HG02678 (cell line): ENCODE measurements at regions not wholly inside any gene's neighbourhood (a gene's known extent, or its start where the extent isn't known, plus 50 kb on each side); places are given as distances from the start of the nearest gene placed in this dataset.

Experiments used
- ATAC-seq: cut with Tn5 transposase; IDR thresholded peaks from one replicate; pipeline ENCODE4 v1.9.1; 2021; ENCODE audit warnings: mild to moderate bottlenecking, moderate library complexity; ENCODE audit not compliant: unreplicated experiment

DNA sequence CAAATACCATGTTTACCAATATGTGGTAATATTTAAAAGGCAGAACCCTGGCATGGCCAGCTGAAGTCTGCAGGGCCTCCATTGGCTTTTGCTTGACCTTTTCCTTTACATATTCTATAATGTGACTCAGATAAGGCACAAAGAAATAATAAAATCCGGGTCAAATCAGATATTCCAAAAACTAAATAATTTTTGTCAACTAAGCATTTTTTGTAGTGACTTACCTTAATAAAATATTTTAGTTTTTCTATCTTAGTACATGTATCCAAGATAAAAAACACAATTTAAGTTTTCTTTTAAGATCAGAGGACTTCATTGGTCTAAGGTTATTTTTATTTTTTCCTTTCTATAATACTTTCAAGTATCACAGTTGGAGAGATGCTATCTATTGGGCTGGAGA lies 179.4 kb upstream of the ADAMTS5 start:
- no peak for ATAC-seq

- no peak for ATAC-seq
These were observed 178.4 kb upstream of the ADAMTS5 start for GRCh38 chr21:27145134-27145798.

- no peak for ATAC-seq
These were observed 176.6 kb upstream of the ADAMTS5 start for GRCh38 chr21:27143476-27143875.

- no peak for ATAC-seq
These were observed 172.6 kb upstream of the ADAMTS5 start for GRCh38 chr21:27139526-27139925.

GRCh38 chr21:27134516-27134915 lies 167.6 kb upstream of the ADAMTS5 start:
- ATAC-seq: no peak

GRCh38 chr21:27132266-27132665 lies 165.4 kb upstream of the ADAMTS5 start:
- no peak for ATAC-seq

- ATAC-seq: no peak
These were observed 163.3 kb upstream of the ADAMTS5 start for GRCh38 chr21:27130154-27130553.

DNA sequence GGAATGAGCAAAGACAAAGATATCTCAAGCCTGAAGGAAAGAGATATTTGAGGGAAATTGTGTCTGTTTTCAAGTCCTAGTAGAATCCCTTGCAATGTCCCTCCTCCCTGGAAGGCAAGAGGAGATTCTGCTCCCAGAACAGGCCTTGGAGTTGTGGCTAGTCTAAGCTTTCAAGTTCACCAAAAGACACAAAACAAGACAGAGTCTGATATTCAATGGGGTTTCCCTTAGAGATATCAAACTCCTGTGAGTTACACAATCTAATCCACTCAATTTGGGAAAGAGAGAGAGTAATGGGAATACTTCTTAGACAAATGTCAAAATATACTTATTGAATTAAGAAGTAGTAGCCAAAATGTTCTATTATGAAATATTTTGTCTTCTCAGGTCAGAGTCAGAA lies 162.8 kb upstream of the ADAMTS5 start:
- ATAC-seq: no peak

DNA sequence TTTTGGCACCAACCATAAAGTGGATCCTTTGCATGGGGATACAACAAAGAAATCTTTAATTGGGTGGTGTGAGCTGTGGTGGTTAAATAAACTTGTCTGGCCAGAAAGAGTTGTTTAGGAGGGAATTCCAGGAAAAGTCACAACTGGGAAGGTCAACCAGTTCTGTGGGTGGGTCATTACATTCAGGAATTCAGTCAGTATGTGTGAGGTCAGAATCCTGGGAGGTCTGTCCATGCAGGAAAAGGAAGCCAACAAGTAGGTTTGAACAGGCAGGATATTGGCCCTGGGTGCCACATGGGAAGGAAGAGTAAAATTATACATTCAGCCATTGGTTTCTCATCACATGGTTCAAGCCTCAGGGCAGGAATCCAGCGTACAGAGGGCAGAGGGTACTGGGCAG lies 162.3 kb upstream of the ADAMTS5 start:
- no peak for ATAC-seq

DNA sequence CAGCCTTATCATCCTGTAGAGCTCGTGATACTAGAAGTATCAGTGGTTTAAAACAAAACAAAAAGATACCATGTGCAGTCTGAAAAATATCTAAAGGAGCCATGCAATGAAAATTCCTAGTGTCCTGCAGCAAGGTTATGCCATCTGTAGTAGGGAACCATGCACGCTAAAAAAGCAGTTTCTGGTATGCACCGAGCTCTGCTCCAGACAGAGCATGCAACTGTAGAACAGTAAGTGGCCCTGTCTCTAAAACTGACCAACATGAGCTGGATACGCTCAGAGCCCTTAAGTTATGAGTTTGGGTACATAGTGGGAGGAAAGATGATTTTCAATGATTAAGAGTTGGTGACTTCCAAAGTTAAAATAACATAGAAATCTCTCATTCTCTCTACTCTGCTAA lies 159.3 kb upstream of the ADAMTS5 start:
- no peak for ATAC-seq

GRCh38 chr21:27122686-27123085 lies 155.8 kb upstream of the ADAMTS5 start:
- no peak for ATAC-seq

GRCh38 chr21:27114111-27114510 lies 147.2 kb upstream of the ADAMTS5 start:
- ATAC-seq: no peak

GRCh38 chr21:27112186-27112585 lies 145.3 kb upstream of the ADAMTS5 start:
- no peak for ATAC-seq

DNA sequence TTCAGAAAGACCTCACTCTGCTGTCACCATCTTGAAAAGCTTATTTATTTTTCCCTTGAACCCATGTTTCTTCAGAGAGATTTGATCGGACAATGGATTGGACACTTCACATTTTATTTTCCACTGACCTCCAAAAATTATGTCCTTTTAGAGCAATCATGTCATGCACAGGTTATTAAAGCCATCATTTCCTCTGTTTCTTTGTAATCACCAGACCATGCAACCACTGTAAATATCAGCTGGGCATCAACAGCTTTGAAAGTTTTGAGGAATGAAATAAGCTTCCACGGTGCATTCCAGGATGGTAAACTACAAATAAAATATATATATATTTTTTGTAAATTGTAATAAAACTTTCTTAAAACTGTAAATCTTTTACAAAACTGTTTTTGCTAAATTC lies 144.1 kb upstream of the ADAMTS5 start:
- ATAC-seq: no peak

DNA sequence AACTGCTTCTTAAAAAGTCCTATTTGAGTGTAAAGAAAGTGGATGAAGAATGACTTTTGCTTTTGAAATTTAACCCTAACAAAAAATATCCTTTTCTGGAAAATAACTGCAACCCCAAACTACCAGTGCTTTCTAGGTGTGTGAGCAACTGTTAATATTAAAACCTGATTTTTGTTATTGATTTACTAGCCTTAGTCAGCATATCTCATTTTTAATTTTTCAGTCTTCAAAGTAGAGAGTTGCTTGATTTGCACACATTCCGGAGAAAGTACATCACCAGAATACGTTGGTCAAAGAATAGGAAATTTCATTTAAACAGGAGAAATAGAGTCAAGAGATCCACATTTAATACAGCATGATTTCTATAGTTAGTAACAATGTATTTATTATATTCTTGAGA lies 141.8 kb upstream of the ADAMTS5 start:
- no peak for ATAC-seq

- ATAC-seq: no peak
These were observed 141.3 kb upstream of the ADAMTS5 start for GRCh38 chr21:27108228-27108627.

- ATAC-seq: no peak
These were observed 138.1 kb upstream of the ADAMTS5 start for GRCh38 chr21:27104846-27105431.

GRCh38 chr21:27103768-27104167 lies 136.9 kb upstream of the ADAMTS5 start:
- no peak for ATAC-seq

GRCh38 chr21:27101523-27101922 lies 134.6 kb upstream of the ADAMTS5 start:
- no peak for ATAC-seq

- ATAC-seq: no peak
These were observed 127.5 kb upstream of the ADAMTS5 start for GRCh38 chr21:27094184-27094948.

GRCh38 chr21:27086630-27087029 lies 119.7 kb upstream of the ADAMTS5 start:
- no peak for ATAC-seq

DNA sequence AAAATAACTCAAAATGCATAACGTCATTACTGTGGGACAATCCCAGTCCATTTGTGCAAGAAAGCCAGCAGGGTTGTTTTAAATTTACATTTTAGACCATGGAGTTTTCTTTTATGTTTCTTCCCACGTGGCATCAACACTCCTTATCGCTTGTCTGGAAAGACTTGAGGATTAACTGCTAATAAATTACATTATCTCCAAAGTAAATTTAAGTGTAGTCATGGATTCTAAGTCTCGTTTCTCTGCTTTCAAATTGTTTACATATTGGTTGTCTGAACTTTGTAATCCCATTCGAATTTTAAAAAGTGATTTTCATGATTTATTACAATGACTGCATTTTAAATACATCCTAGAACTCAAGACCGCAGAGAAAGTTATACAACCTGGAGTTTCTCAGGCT lies 119.3 kb upstream of the ADAMTS5 start:
- no peak for ATAC-seq
